ENCODE measurements at regions not wholly inside any gene's neighbourhood (a gene's known extent, or its start where the extent isn't known, plus 50 kb on each side); places are given as distances from the start of the nearest gene placed in this dataset.

DNA sequence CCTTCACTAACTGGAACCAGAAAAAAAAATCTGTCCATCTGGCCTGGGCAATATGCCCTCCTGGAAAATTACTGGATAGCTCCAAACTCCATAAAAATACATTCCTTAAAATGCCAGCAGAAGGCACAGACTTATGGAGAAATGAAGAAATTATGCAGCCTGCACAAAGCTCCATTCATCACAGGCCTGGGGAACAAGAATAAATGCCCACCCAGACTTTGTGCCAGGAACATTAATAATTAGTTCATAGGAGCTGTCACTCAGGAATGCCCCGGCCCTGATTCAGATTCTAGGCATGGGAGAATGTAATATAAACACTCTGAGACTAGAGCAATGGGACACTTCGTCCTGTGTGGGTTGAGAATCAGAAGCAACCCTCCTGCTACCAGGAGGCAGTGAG, 199.3 kb downstream of the OTOR start:
- no peak for ATAC-seq (ENCODE audit: low read depth in 2 of 2)
- H3K36me3 Mint-ChIP-seq = no peaks in the 10 kb centered on the region
- Histone ChIP-seq H3K36me3 (ENCODE audit: control insufficient read depth, insufficient read depth, low read length) (no peaks in the 10 kb centered on the region), H3K4me1 (ENCODE audit: control insufficient read depth, insufficient read depth, low read length, poor library complexity, severe bottlenecking) (no peaks in the 10 kb centered on the region), H3K27ac (ENCODE audit: insufficient read depth, low read length, poor library complexity, severe bottlenecking) (no peak overlapping the region), H3K4me3 (ENCODE audit: low read depth, low read length) (no peak overlapping the region), H3K27me3 (ENCODE audit: control insufficient read depth, insufficient read depth, low read length) (no peaks in the 10 kb centered on the region), H3K9me3 (ENCODE audit: control insufficient read depth in 2 of 2, low read length in 2 of 2) (no peaks in the 10 kb centered on the region)
- no peaks in the 10 kb centered on the region for H3K4me1 Mint-ChIP-seq
- H3K27ac Mint-ChIP-seq = no peak overlapping the region
- H3K9me3 Mint-ChIP-seq = peaks cover 0 to 18% (median 7%) of the 10 kb centered on the region in 7 donors
- no peak overlapping the region for H3K4me3 Mint-ChIP-seq
- DNase-seq = no peak
- H3K27me3 Mint-ChIP-seq = no peaks in the 10 kb centered on the region

DNA sequence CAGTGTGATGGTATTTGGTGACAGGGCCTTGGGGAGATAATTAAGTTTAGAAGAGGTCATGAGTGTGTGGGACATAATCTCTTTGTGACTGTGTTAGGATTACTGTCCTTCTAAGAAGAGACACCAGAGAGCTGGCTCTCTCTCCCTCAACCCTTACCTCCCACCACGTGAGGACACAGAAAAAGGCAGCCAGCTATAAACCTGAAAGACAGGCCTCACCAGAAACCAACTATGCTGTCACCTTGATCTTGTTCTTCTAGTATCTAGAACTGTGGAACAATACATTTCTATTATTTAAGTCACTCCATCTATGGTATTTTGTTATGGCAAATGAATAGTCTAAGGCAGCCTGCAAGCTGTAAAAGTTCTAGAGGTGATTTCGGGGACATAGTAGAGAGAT, 203.7 kb downstream of the OTOR start:
- Mint-ChIP-seq H3K36me3 (no peaks in the 10 kb centered on the region), H3K4me3 (no peak overlapping the region), H3K4me1 (no peaks in the 10 kb centered on the region), H3K9me3 (peaks cover 0 to 15% (median 7%) of the 10 kb centered on the region in 7 donors), H3K27ac (no peak overlapping the region), H3K27me3 (no peaks in the 10 kb centered on the region)
- H3K36me3 ChIP-seq (ENCODE audit: control insufficient read depth, insufficient read depth, low read length) = no peaks in the 10 kb centered on the region
- ATAC-seq (ENCODE audit: low read depth in 2 of 2) (no peak), DNase-seq (no peak)
- no peak overlapping the region for H3K27ac ChIP-seq (ENCODE audit: insufficient read depth, low read length, poor library complexity, severe bottlenecking)
- H3K4me1 ChIP-seq (ENCODE audit: control insufficient read depth, insufficient read depth, low read length, poor library complexity, severe bottlenecking) = no peaks in the 10 kb centered on the region
- no peaks in the 10 kb centered on the region for H3K27me3 ChIP-seq (ENCODE audit: control insufficient read depth, insufficient read depth, low read length)
- no peaks in the 10 kb centered on the region for H3K9me3 ChIP-seq (ENCODE audit: control insufficient read depth in 2 of 2, low read length in 2 of 2)
- H3K4me3 ChIP-seq (ENCODE audit: low read depth, low read length) = no peak overlapping the region

DNA sequence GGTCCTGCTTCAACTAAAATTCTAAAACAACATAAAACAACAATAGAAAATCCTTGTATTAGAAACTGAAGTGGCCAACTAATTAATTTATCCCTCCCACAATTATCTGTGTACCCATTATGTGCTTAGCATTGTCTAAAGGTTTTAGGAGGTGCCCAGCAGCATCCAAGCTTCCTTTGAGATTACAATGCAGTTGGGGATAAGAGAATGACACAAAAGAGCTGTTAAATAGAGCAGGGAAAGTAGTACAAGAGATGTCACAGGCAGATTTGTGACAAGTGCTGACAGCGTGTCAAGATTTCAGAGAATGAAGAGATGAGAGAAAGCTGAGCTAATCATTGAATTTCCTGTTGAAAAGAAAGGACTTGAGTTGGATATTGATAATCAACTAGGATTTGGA, 204.8 kb downstream of the OTOR start:
- Histone ChIP-seq H3K36me3 (ENCODE audit: control insufficient read depth, insufficient read depth, low read length) (no peaks in the 10 kb centered on the region), H3K9me3 (ENCODE audit: control insufficient read depth in 2 of 2, low read length in 2 of 2) (no peaks in the 10 kb centered on the region), H3K4me1 (ENCODE audit: control insufficient read depth, insufficient read depth, low read length, poor library complexity, severe bottlenecking) (no peaks in the 10 kb centered on the region), H3K27ac (ENCODE audit: insufficient read depth, low read length, poor library complexity, severe bottlenecking) (no peak overlapping the region), H3K4me3 (ENCODE audit: low read depth, low read length) (no peak overlapping the region), H3K27me3 (ENCODE audit: control insufficient read depth, insufficient read depth, low read length) (no peaks in the 10 kb centered on the region)
- Mint-ChIP-seq H3K4me1 (no peaks in the 10 kb centered on the region), H3K9me3 (peaks cover under 1 to 15% (median 3%) of the 10 kb centered on the region in 7 donors), H3K27ac (no peak overlapping the region), H3K27me3 (no peaks in the 10 kb centered on the region), H3K4me3 (no peak overlapping the region), H3K36me3 (no peaks in the 10 kb centered on the region)
- DNase-seq = no peak
- ATAC-seq (ENCODE audit: low read depth in 2 of 2) = no peak

DNA sequence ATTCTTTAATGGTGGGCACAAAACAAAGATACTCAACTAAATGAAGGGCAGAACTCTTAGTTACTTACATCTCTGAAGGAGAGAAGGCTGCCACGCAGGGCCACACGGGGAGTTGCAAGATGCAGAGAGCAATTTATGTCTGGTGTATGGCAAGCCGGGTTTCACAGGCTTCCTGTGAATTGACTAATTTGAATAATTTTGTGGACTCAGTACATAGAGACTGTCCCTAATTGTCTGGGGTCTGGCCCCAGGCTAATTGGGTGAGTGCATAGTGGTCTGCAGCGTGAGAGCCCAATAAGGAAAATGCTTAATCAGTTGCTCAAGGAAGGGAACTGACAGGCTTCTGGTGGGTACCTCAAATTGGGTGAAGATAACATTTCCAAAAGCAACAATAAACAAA, 205.7 kb downstream of the OTOR start:
- no peaks in the 10 kb centered on the region for H3K27me3 ChIP-seq (ENCODE audit: control insufficient read depth, insufficient read depth, low read length)
- H3K4me3 ChIP-seq (ENCODE audit: low read depth, low read length) = no peak overlapping the region
- no peak for DNase-seq
- Mint-ChIP-seq H3K4me1 (no peaks in the 10 kb centered on the region), H3K36me3 (no peaks in the 10 kb centered on the region), H3K27ac (no peak overlapping the region), H3K27me3 (no peaks in the 10 kb centered on the region), H3K4me3 (no peak overlapping the region), H3K9me3 (peaks cover 0 to 13% (median 2%) of the 10 kb centered on the region in 7 donors)
- H3K27ac ChIP-seq (ENCODE audit: insufficient read depth, low read length, poor library complexity, severe bottlenecking) = no peak overlapping the region
- H3K36me3 ChIP-seq (ENCODE audit: control insufficient read depth, insufficient read depth, low read length) = no peaks in the 10 kb centered on the region
- ATAC-seq (ENCODE audit: low read depth in 2 of 2) = no peak
- no peaks in the 10 kb centered on the region for H3K9me3 ChIP-seq (ENCODE audit: control insufficient read depth in 2 of 2, low read length in 2 of 2)
- no peaks in the 10 kb centered on the region for H3K4me1 ChIP-seq (ENCODE audit: control insufficient read depth, insufficient read depth, low read length, poor library complexity, severe bottlenecking)

DNA sequence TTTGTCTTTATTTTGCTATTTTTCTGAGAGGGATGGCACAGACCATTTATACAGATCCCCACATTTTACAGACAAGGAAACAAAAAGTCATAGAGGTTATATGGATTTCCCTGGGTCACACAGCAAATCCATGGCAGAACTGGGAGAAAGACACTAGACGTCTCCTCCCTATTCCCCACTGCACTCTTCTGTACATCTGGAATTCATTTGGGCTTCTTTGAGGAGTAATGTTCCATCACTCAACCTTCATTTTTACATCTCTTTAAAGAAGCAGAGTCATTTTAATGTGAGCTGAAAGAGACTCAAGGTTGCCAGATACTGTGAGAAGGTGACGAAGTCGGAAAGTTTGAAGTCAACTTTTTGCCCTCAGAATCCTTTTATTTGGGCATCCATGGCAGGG, 207.3 kb downstream of the OTOR start:
- no peaks in the 10 kb centered on the region for H3K27me3 Mint-ChIP-seq
- no peak for ATAC-seq (ENCODE audit: low read depth in 2 of 2)
- peaks cover 0 to 23% (median 2%) of the 10 kb centered on the region in 7 donors for H3K9me3 Mint-ChIP-seq
- DNase-seq = no peak
- no peak overlapping the region for H3K27ac Mint-ChIP-seq
- H3K4me3 Mint-ChIP-seq = no peak overlapping the region
- Histone ChIP-seq H3K27ac (ENCODE audit: insufficient read depth, low read length, poor library complexity, severe bottlenecking) (no peak overlapping the region), H3K36me3 (ENCODE audit: control insufficient read depth, insufficient read depth, low read length) (no peaks in the 10 kb centered on the region), H3K4me1 (ENCODE audit: control insufficient read depth, insufficient read depth, low read length, poor library complexity, severe bottlenecking) (no peaks in the 10 kb centered on the region), H3K4me3 (ENCODE audit: low read depth, low read length) (no peak overlapping the region), H3K27me3 (ENCODE audit: control insufficient read depth, insufficient read depth, low read length) (no peaks in the 10 kb centered on the region), H3K9me3 (ENCODE audit: control insufficient read depth in 2 of 2, low read length in 2 of 2) (no peaks in the 10 kb centered on the region)
- no peaks in the 10 kb centered on the region for H3K4me1 Mint-ChIP-seq
- H3K36me3 Mint-ChIP-seq = no peaks in the 10 kb centered on the region

DNA sequence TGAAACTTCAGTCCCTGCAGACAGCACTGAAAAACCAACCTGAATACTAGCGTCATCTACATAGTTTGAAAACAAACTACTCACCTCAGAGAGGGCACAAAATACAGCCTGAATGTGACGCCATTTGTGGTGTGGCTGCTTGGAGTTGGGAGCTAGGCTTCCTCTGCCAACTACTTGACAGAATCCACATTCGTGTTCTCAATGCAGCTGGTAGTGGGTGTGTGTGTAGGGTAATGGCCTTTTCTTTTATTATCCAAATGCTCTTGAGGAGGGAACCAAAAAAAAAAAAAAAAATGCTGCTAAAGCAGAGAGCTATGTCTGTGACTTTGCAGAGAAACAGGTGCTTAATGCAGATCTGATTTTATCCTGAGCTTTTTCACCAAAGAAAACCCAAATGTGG, 207.8 kb downstream of the OTOR start:
- Histone ChIP-seq H3K4me1 (ENCODE audit: control insufficient read depth, insufficient read depth, low read length, poor library complexity, severe bottlenecking) (no peaks in the 10 kb centered on the region), H3K27me3 (ENCODE audit: control insufficient read depth, insufficient read depth, low read length) (no peaks in the 10 kb centered on the region), H3K9me3 (ENCODE audit: control insufficient read depth in 2 of 2, low read length in 2 of 2) (no peaks in the 10 kb centered on the region), H3K27ac (ENCODE audit: insufficient read depth, low read length, poor library complexity, severe bottlenecking) (no peak overlapping the region), H3K36me3 (ENCODE audit: control insufficient read depth, insufficient read depth, low read length) (no peaks in the 10 kb centered on the region), H3K4me3 (ENCODE audit: low read depth, low read length) (no peak overlapping the region)
- no peaks in the 10 kb centered on the region for H3K4me1 Mint-ChIP-seq
- H3K9me3 Mint-ChIP-seq = peaks cover 0 to 18% (median 2%) of the 10 kb centered on the region in 7 donors
- H3K27ac Mint-ChIP-seq = no peak overlapping the region
- no peaks in the 10 kb centered on the region for H3K36me3 Mint-ChIP-seq
- no peak overlapping the region for H3K4me3 Mint-ChIP-seq
- DNase-seq (no peak), ATAC-seq (ENCODE audit: low read depth in 2 of 2) (no peak)
- H3K27me3 Mint-ChIP-seq = no peaks in the 10 kb centered on the region

DNA sequence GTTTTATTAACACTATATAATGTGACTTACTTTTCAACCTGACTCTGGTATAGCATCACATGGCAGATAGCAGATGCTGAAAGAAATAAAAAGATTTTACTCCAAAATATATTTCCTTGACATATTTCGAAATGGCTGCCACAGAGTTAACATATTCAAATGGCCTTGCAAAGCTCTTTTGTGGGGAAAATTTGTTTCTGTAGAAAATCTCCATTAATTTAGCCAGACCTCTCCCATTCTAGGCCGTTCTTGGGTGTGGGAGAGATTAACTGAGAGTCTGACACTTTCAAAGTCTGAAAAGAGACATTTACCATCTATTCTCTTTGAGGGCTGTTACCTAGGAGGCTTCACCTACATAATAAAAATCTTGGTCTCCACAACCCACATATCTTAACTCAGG, 217.2 kb downstream of the OTOR start:
- no peaks in the 10 kb centered on the region for H3K27me3 ChIP-seq (ENCODE audit: control insufficient read depth, insufficient read depth, low read length)
- Mint-ChIP-seq H3K4me1 (no peaks in the 10 kb centered on the region), H3K27me3 (no peaks in the 10 kb centered on the region), H3K36me3 (no peaks in the 10 kb centered on the region), H3K27ac (no peak overlapping the region), H3K9me3 (peaks cover 0 to 12% (median 6%) of the 10 kb centered on the region in 7 donors), H3K4me3 (no peak overlapping the region)
- H3K36me3 ChIP-seq (ENCODE audit: control insufficient read depth, insufficient read depth, low read length) = no peaks in the 10 kb centered on the region
- H3K27ac ChIP-seq (ENCODE audit: insufficient read depth, low read length, poor library complexity, severe bottlenecking) = no peak overlapping the region
- no peaks in the 10 kb centered on the region for H3K4me1 ChIP-seq (ENCODE audit: control insufficient read depth, insufficient read depth, low read length, poor library complexity, severe bottlenecking)
- DNase-seq = no peak
- H3K4me3 ChIP-seq (ENCODE audit: low read depth, low read length) = no peak overlapping the region
- H3K9me3 ChIP-seq (ENCODE audit: control insufficient read depth in 2 of 2, low read length in 2 of 2) = no peaks in the 10 kb centered on the region
- ATAC-seq (ENCODE audit: low read depth in 2 of 2) = no peak

DNA sequence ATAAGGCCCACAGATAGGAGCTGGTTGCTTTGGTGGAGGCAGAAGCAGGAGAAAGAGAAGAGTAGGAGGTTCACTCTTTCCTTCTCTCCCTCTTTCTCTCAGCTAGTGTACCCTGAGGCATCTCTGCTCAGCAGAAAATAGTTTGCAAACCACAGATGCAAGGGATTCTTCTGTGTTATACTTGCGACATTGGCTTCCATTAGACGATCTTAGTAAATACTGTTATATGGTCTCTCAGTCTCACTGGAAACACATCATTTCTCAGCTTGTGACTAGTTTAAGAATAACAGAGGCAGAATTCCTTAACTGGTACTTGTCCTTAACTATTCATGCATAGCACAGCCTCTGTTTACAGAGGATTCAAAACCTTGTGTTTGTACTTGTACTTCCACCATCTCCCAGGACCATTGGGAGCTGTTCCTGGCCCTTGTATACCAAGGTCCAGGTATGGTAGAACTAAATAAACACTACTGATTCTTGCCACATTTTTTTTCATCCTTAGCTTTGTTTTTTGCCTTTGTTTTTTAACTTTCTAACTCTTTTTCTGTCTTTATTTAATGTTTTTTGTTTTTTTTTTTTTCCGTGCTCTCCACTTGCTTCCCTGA, 218.2 kb downstream of the OTOR start:
- Mint-ChIP-seq H3K36me3 (no peaks in the 10 kb centered on the region), H3K27me3 (no peaks in the 10 kb centered on the region), H3K4me3 (no peak overlapping the region), H3K27ac (no peak overlapping the region), H3K4me1 (no peaks in the 10 kb centered on the region), H3K9me3 (peaks cover 0 to 12% (median 6%) of the 10 kb centered on the region in 7 donors)
- no peaks in the 10 kb centered on the region for H3K4me1 ChIP-seq (ENCODE audit: control insufficient read depth, insufficient read depth, low read length, poor library complexity, severe bottlenecking)
- H3K27me3 ChIP-seq (ENCODE audit: control insufficient read depth, insufficient read depth, low read length) = no peaks in the 10 kb centered on the region
- H3K9me3 ChIP-seq (ENCODE audit: control insufficient read depth in 2 of 2, low read length in 2 of 2) = no peaks in the 10 kb centered on the region
- no peak for DNase-seq
- H3K27ac ChIP-seq (ENCODE audit: insufficient read depth, low read length, poor library complexity, severe bottlenecking) = no peak overlapping the region
- no peaks in the 10 kb centered on the region for H3K36me3 ChIP-seq (ENCODE audit: control insufficient read depth, insufficient read depth, low read length)
- H3K4me3 ChIP-seq (ENCODE audit: low read depth, low read length) = no peak overlapping the region
- ATAC-seq (ENCODE audit: low read depth in 2 of 2) = no peak
